A549 (cell line): ENCODE measurements at regions not wholly inside any gene's neighbourhood (a gene's known extent, or its start where the extent isn't known, plus 50 kb on each side); places are given as distances from the start of the nearest gene placed in this dataset.

Experiments
- ATAC-seq, 2 experiments: fragments of 200-7000 bp in 1 of 2; fragments of >200 bp in 1 of 2; cut with Nextera tagmentation in 1 of 2; cut with Tn5 transposase in 1 of 2; 3 replicates each; pipeline versions ENCODE4 v1.8.0 to v1.9.1; 2018 to 2020; ENCODE audit warnings: mild to moderate bottlenecking in 1 of 2, moderate library complexity in 1 of 2
- CTCF ChIA-PET: fragments of 300-600 bp; sonication (Branson Sonifier 250); formaldehyde crosslinking; extraction: SDS; loops from one replicate; lab custom pipeline; 2021; ENCODE audit warnings: antibody characterized with exemption, inconsistent platforms; lab: Yijun Ruan, JAX
- POLR2A ChIA-PET: fragments of 350-600 bp; formaldehyde crosslinking; extraction: SDS; loops from one replicate; lab custom pipeline; 2021; ENCODE audit warnings: antibody characterized with exemption, inconsistent platforms; lab: Yijun Ruan, JAX
- DNase-seq, 2 experiments: peaks; one replicate each; pipeline versions ENCODE4 v3.0.0 to v3.0.0-alpha.2; 2011 to 2016; ENCODE audit warnings: low read depth in 1 of 2, low spot score in 1 of 2
- FAIRE-seq: peaks from 2 replicates; lab custom pipeline; 2011; peaks lifted over from hg19 to GRCh38; lab: Jason Lieb, UNC
- H3K27ac ChIP-seq, 2 experiments: fragments of >200 bp; sonication (Bioruptor Twin); formaldehyde crosslinking; 3 replicates each; pipeline ENCODE4 v1.5.1; 2016 to 2017
- H3K4me1 ChIP-seq: fragments of >200 bp; sonication (Bioruptor Twin); formaldehyde crosslinking; 3 replicates; pipeline ENCODE4 v1.6.1; 2016
- H3K4me2 ChIP-seq: fragments of >200 bp; sonication (Bioruptor Twin); formaldehyde crosslinking; 3 replicates; pipeline ENCODE4 v1.6.1; 2016
- H3K4me3 ChIP-seq: fragments of >200 bp; sonication (Bioruptor Twin); formaldehyde crosslinking; 3 replicates; pipeline ENCODE4 v1.5.1; 2016
- H3K9me3 ChIP-seq: fragments of >200 bp; sonication (Bioruptor Twin); formaldehyde crosslinking; 3 replicates; pipeline ENCODE4 v1.6.1; 2016
- BHLHE40 ChIP-seq: IDR thresholded peaks from 2 replicates; pipeline ENCODE4 v1.6.1; 2012; ENCODE audit warnings: low read depth, low read length, inconsistent platforms
- CHD2 ChIP-seq: fragments of 150-350 bp; IDR thresholded peaks from 2 replicates; pipeline ENCODE4 v1.6.1; 2014; ENCODE audit warnings: low read length; ENCODE audit not compliant: partially characterized antibody
- EHF ChIP-seq: fragments of 250-450 bp; sonication (Bioruptor Pico); IDR thresholded peaks from 2 replicates; pipeline ENCODE4 v1.5.0; 2020; ENCODE audit warnings: mild to moderate bottlenecking
- EP300 ChIP-seq, 2 experiments: fragments of >200 bp; sonication (Bioruptor Twin); formaldehyde crosslinking; IDR thresholded peaks; 2 replicates in 1 of 2; 3 replicates in 1 of 2; pipeline ENCODE4 v1.6.1; 2016 to 2017
- FOXS1 ChIP-seq: fragments of 250-450 bp; sonication (Bioruptor Pico); IDR thresholded peaks from 2 replicates; pipeline ENCODE4 v1.5.0; 2020; ENCODE audit warnings: mild to moderate bottlenecking, moderate library complexity
- HOXB13 ChIP-seq: fragments of 250-450 bp; sonication (Bioruptor Pico); IDR thresholded peaks from 2 replicates; pipeline ENCODE4 v1.5.0; 2020; ENCODE audit warnings: low read depth, mild to moderate bottlenecking, moderate library complexity
- JUN ChIP-seq, 2 experiments: fragments of >200 bp; sonication (Bioruptor Twin); formaldehyde crosslinking; IDR thresholded peaks; 2 replicates in 1 of 2; 3 replicates in 1 of 2; pipeline ENCODE4 v1.6.1; 2016 to 2017
- KDM1A ChIP-seq: fragments of 200-600 bp; sonication (generic); IDR thresholded peaks from 2 replicates; pipeline ENCODE4 v1.6.1; 2016; ENCODE audit warnings: low read depth, mild to moderate bottlenecking
- MAZ ChIP-seq: fragments of 150-350 bp; IDR thresholded peaks from 2 replicates; pipeline ENCODE4 v1.6.1; 2014; ENCODE audit warnings: antibody characterized with exemption, low read depth, low read length, borderline replicate concordance
- MYC ChIP-seq: IDR thresholded peaks from 2 replicates; pipeline ENCODE4 v1.6.1; 2012; ENCODE audit warnings: mild to moderate bottlenecking, inconsistent platforms, low read length, improper control_type of control experiment, borderline replicate concordance
- NPAS2 ChIP-seq: fragments of 250-450 bp; sonication (Bioruptor Pico); IDR thresholded peaks from 2 replicates; pipeline ENCODE4 v1.8.0; 2022; ENCODE audit warnings: mild to moderate bottlenecking, moderate library complexity, borderline replicate concordance
- RAD21 ChIP-seq, 2 experiments: fragments of >200 bp in 1 of 2; sonication (Bioruptor Twin) in 1 of 2; formaldehyde crosslinking in 1 of 2; IDR thresholded peaks in 1 of 2; conservative IDR thresholded peaks in 1 of 2; 2 replicates in 1 of 2; 3 replicates in 1 of 2; pipeline ENCODE4 v1.6.1; 2012 to 2018; ENCODE audit warnings: inconsistent platforms in 1 of 2
- RFX5 ChIP-seq: fragments of 450-650 bp; IDR thresholded peaks from 2 replicates; pipeline ENCODE4 v1.7.1; 2014; ENCODE audit warnings: antibody characterized with exemption, mild to moderate bottlenecking, moderate library complexity
- RNF2 ChIP-seq: fragments of 200-600 bp; sonication (generic); IDR thresholded peaks from 2 replicates; pipeline ENCODE4 v1.6.1; 2016; ENCODE audit warnings: low read depth, mild to moderate bottlenecking, antibody characterized with exemption, moderate library complexity, borderline replicate concordance
- SREBF2 ChIP-seq: fragments of 450-650 bp; IDR thresholded peaks from 2 replicates; pipeline ENCODE4 v1.6.1; 2014; ENCODE audit warnings: mild to moderate bottlenecking, moderate library complexity
- ZNF302 ChIP-seq: fragments of 250-450 bp; sonication (Bioruptor Pico); IDR thresholded peaks from 2 replicates; pipeline ENCODE4 v1.9.0; 2021; ENCODE audit warnings: inconsistent platforms, mild to moderate bottlenecking, moderate library complexity
- WGBS: methylation state at CpG from one replicate; pipeline ENCODE4 v1.1.6; 2017; ENCODE audit errors: missing lambda C conversion rate; 5-methylcytosine and 5-hydroxymethylcytosine counted together
- TF ChIP-seq, protein P1 (sequence below): IDR thresholded peaks from 2 replicates; pipeline ENCODE4 v1.6.1; 2012; ENCODE audit warnings: low read depth, borderline replicate concordance
- TF ChIP-seq, protein P2 (sequence below): fragments of >200 bp; sonication (Bioruptor Twin); formaldehyde crosslinking; IDR thresholded peaks from 3 replicates; pipeline ENCODE4 v1.6.1; 2016
- TF ChIP-seq, protein P3 (sequence below): IDR thresholded peaks from 2 replicates; pipeline ENCODE4 v1.6.1; 2012
- TF ChIP-seq, protein P4 (sequence below): fragments of 200-600 bp; sonication (generic); IDR thresholded peaks from 2 replicates; pipeline ENCODE4 v1.6.1; 2016; ENCODE audit warnings: antibody characterized with exemption, mild to moderate bottlenecking, moderate library complexity
- TF ChIP-seq, protein P5 (sequence below): fragments of 250-450 bp; sonication (Bioruptor Pico); IDR thresholded peaks from 2 replicates; pipeline ENCODE4 v1.5.0; 2021; ENCODE audit warnings: mild to moderate bottlenecking, moderate library complexity, borderline replicate concordance
- TF ChIP-seq, protein P6 (sequence below): fragments of 450-650 bp; IDR thresholded peaks from 2 replicates; pipeline ENCODE4 v1.6.1; 2014; ENCODE audit warnings: antibody characterized with exemption
- TF ChIP-seq, protein P7 (sequence below): fragments of >200 bp; sonication (Bioruptor Twin); formaldehyde crosslinking; IDR thresholded peaks from 3 replicates; pipeline ENCODE4 v1.5.1; 2016

DNA sequence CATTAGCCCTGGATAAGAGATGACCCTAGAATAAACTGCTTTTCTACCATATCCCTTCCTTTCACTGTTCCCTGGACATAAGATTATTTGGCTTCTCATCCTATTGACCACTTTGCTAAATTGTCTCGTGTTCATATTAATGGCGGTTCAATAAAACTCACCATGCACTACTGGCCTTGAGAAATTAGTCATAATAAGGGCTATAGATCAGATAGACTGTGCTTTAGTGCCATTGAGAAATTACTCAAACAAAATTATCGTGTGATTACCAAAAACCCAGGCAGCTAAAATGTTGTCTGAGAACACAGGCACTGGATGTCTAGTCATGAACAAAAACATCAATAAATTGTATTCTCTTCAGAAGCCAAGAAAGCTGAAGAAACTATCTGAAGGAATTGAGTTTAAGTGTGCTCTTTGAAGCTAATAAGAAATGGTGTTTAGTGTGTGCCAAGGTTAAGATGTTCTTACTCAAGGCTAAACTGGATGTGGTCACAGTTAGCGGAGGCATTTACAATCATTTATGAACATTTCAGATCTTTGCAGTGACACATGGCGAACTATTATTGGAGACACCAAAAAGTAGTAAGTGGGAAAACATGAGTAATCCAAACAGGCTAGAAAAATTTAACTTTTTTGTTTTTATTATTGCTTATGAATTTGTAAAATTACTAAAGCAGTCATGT is 460.4 kb upstream of the RORB start (continued):
- no peak for TF ChIP-seq RAD21 (conservative IDR thresholded peaks at IDR 0.05 in 1 of 2, IDR thresholded peaks at IDR 0.05 in 1 of 2)

DNA sequence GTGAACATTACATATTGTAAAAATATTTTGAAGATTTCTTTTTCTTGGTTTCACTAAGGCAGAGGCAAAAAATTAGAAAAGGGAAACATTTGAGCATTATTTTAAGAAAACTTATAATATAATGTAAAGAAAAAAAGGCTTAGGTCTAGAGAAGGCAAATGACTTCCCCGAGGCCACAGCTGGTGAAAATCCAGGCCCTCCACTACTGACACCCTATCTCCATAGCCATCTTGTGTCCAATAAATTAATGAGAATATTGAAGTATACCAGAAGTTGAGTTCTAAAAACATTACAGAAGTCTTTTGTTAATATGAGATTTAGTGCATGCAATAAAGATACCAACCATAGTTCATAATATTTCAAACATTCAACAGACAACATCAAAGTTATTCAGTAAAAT is 459.9 kb upstream of the RORB start:
- no peak for DNase-seq
- POLR2A ChIA-PET = no interaction called here
- H3K4me1 ChIP-seq = no peaks in the 10 kb centered on the region
- TF ChIP-seq, protein P1, sequence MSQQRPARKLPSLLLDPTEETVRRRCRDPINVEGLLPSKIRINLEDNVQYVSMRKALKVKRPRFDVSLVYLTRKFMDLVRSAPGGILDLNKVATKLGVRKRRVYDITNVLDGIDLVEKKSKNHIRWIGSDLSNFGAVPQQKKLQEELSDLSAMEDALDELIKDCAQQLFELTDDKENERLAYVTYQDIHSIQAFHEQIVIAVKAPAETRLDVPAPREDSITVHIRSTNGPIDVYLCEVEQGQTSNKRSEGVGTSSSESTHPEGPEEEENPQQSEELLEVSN = no peak
- no peak for TF ChIP-seq JUN (IDR thresholded peaks at IDR 0.05)
- TF ChIP-seq KDM1A = no peak
- no peak for TF ChIP-seq MYC
- no peak for TF ChIP-seq CHD2
- TF ChIP-seq, protein P2, sequence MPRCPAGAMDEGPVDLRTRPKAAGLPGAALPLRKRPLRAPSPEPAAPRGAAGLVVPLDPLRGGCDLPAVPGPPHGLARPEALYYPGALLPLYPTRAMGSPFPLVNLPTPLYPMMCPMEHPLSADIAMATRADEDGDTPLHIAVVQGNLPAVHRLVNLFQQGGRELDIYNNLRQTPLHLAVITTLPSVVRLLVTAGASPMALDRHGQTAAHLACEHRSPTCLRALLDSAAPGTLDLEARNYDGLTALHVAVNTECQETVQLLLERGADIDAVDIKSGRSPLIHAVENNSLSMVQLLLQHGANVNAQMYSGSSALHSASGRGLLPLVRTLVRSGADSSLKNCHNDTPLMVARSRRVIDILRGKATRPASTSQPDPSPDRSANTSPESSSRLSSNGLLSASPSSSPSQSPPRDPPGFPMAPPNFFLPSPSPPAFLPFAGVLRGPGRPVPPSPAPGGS = no peak
- no peak for TF ChIP-seq BHLHE40
- no peak for TF ChIP-seq ZNF302
- TF ChIP-seq MAZ = no peak
- TF ChIP-seq, all 56 proteins: peak for 0
- Histone ChIP-seq H3K4me3 (no peak overlapping the region), H3K9me3 (no peaks in the 10 kb centered on the region), H3K27ac (no peak overlapping the region), H3K4me2 (no peak overlapping the region)
- CTCF ChIA-PET = no interaction called here
- FAIRE-seq (no peak), ATAC-seq (no peak)
- 19% methylated on average over 1 of the region's 1 CpG for WGBS

DNA sequence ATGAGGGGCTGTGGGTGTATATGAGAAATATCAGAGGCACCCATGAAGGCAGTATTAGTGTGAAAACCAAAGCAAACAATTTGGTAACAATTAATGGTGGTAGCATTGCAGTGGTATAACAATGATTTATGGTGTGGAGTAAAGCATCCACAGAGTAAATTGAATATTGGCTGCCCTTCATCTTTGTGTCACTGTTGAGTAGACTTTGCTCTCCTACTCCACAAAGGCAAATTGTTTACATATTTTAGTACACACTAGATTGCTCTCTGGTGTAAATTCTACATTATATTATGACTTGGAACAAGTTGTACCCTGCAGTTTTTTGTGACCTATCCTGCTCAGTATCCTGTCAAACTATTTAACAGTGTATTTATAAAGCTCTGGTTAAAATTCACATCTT is 455.5 kb upstream of the RORB start:
- FAIRE-seq = no peak
- ChIA-PET CTCF (no interaction called here), POLR2A (no interaction called here)
- Histone ChIP-seq H3K9me3 (no peaks in the 10 kb centered on the region), H3K4me2 (no peak overlapping the region), H3K4me1 (no peaks in the 10 kb centered on the region), H3K4me3 (no peak overlapping the region), H3K27ac (no peak overlapping the region)
- TF ChIP-seq, protein P3, sequence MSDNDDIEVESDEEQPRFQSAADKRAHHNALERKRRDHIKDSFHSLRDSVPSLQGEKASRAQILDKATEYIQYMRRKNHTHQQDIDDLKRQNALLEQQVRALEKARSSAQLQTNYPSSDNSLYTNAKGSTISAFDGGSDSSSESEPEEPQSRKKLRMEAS = no peak
- TF ChIP-seq KDM1A = no peak
- no peak for TF ChIP-seq MAZ
- TF ChIP-seq RNF2 = no peak
- no peak for TF ChIP-seq EP300 (IDR thresholded peaks at IDR 0.05)
- TF ChIP-seq, protein P4, sequence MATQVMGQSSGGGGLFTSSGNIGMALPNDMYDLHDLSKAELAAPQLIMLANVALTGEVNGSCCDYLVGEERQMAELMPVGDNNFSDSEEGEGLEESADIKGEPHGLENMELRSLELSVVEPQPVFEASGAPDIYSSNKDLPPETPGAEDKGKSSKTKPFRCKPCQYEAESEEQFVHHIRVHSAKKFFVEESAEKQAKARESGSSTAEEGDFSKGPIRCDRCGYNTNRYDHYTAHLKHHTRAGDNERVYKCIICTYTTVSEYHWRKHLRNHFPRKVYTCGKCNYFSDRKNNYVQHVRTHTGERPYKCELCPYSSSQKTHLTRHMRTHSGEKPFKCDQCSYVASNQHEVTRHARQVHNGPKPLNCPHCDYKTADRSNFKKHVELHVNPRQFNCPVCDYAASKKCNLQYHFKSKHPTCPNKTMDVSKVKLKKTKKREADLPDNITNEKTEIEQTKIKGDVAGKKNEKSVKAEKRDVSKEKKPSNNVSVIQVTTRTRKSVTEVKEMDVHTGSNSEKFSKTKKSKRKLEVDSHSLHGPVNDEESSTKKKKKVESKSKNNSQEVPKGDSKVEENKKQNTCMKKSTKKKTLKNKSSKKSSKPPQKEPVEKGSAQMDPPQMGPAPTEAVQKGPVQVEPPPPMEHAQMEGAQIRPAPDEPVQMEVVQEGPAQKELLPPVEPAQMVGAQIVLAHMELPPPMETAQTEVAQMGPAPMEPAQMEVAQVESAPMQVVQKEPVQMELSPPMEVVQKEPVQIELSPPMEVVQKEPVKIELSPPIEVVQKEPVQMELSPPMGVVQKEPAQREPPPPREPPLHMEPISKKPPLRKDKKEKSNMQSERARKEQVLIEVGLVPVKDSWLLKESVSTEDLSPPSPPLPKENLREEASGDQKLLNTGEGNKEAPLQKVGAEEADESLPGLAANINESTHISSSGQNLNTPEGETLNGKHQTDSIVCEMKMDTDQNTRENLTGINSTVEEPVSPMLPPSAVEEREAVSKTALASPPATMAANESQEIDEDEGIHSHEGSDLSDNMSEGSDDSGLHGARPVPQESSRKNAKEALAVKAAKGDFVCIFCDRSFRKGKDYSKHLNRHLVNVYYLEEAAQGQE = no peak
- TF ChIP-seq HOXB13 = no peak
- TF ChIP-seq, protein P5, sequence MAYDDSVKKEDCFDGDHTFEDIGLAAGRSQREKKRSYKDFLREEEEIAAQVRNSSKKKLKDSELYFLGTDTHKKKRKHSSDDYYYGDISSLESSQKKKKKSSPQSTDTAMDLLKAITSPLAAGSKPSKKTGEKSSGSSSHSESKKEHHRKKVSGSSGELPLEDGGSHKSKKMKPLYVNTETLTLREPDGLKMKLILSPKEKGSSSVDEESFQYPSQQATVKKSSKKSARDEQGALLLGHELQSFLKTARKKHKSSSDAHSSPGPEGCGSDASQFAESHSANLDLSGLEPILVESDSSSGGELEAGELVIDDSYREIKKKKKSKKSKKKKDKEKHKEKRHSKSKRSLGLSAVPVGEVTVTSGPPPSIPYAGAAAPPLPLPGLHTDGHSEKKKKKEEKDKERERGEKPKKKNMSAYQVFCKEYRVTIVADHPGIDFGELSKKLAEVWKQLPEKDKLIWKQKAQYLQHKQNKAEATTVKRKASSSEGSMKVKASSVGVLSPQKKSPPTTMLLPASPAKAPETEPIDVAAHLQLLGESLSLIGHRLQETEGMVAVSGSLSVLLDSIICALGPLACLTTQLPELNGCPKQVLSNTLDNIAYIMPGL = no peak
- TF ChIP-seq, protein P6, sequence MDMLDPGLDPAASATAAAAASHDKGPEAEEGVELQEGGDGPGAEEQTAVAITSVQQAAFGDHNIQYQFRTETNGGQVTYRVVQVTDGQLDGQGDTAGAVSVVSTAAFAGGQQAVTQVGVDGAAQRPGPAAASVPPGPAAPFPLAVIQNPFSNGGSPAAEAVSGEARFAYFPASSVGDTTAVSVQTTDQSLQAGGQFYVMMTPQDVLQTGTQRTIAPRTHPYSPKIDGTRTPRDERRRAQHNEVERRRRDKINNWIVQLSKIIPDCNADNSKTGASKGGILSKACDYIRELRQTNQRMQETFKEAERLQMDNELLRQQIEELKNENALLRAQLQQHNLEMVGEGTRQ = no peak
- TF ChIP-seq, protein P7, sequence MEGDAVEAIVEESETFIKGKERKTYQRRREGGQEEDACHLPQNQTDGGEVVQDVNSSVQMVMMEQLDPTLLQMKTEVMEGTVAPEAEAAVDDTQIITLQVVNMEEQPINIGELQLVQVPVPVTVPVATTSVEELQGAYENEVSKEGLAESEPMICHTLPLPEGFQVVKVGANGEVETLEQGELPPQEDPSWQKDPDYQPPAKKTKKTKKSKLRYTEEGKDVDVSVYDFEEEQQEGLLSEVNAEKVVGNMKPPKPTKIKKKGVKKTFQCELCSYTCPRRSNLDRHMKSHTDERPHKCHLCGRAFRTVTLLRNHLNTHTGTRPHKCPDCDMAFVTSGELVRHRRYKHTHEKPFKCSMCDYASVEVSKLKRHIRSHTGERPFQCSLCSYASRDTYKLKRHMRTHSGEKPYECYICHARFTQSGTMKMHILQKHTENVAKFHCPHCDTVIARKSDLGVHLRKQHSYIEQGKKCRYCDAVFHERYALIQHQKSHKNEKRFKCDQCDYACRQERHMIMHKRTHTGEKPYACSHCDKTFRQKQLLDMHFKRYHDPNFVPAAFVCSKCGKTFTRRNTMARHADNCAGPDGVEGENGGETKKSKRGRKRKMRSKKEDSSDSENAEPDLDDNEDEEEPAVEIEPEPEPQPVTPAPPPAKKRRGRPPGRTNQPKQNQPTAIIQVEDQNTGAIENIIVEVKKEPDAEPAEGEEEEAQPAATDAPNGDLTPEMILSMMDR = no peak
- TF ChIP-seq NPAS2 (CRISPR knock-in tag) = no peak
- TF ChIP-seq FOXS1 (CRISPR knock-in tag) = no peak
- TF ChIP-seq RFX5 = no peak
- TF ChIP-seq SREBF2 = no peak
- TF ChIP-seq EHF (CRISPR knock-in tag) = no peak
- no peak for DNase-seq
- no peak for ATAC-seq
